ENCODE measurements at regions not wholly inside any gene's neighbourhood (a gene's known extent, or its start where the extent isn't known, plus 50 kb on each side); places are given as distances from the start of the nearest gene placed in this dataset.

- TF ChIP-seq CTCF (IDR thresholded peaks at IDR 0.05; ENCODE audit: insufficient read depth, low read length, poor library complexity, severe bottlenecking) (no peak), EZH2phosphoT487 (conservative IDR thresholded peaks at IDR 0.05; ENCODE audit: low read length) (no peak)
These were observed 116.0 kb upstream of the GOT2 start for GRCh38 chr16:58850019-58850677.

Data from SU-DHL-6 (cell line).